Peyer's patch (tissue), 4 donors: ENCODE measurements at regions not wholly inside any gene's neighbourhood (a gene's known extent, or its start where the extent isn't known, plus 50 kb on each side); places are given as distances from the start of the nearest gene placed in this dataset.
"Not testable (repeated sequence)": the region's sequence is repeated elsewhere in the genome, so short reads cannot be mapped to it uniquely, and the experiment has no call there.

Source experiments
- DNase-seq, 3 donors: peaks; one replicate each; pipeline ENCODE4 v3.0.0-alpha.2; 2017 to 2019
- H3K27ac ChIP-seq, 4 donors: fragments of 200-600 bp; sonication (generic); one replicate each; pipeline ENCODE4 v1.5.1; 2016 to 2019
- H3K27me3 ChIP-seq, 2 donors: fragments of 200-600 bp; sonication (generic); one replicate each; pipeline ENCODE4 v1.5.1; 2019
- H3K36me3 ChIP-seq, 3 donors: fragments of 200-600 bp; sonication (generic); one replicate each; pipeline ENCODE4 v1.5.1; 2016 to 2019
- H3K4me1 ChIP-seq, 4 donors: fragments of 200-600 bp; sonication (generic); one replicate each; pipeline ENCODE4 v1.5.1; 2016 to 2019
- H3K4me3 ChIP-seq, 4 donors: fragments of 200-600 bp; sonication (generic); 1 replicate in 3 of 4; 2 replicates in 1 of 4; pipeline ENCODE4 v1.5.1; 2016 to 2019; ENCODE audit warnings: mild to moderate bottlenecking in 1 of 4
- H3K9me3 ChIP-seq, 4 donors: fragments of 200-600 bp; sonication (generic); one replicate each; pipeline ENCODE4 v1.5.1; 2016 to 2019; ENCODE audit warnings: mild to moderate bottlenecking in 1 of 4
- CTCF ChIP-seq, 6 experiments: fragments of 450-650 bp in 4 of 6; fragments of 200-600 bp in 2 of 6; sonication (generic) in 1 of 6; IDR thresholded peaks; one replicate each; pipeline ENCODE4 v1.5.1; 2017 to 2019; ENCODE audit warnings: antibody characterized with exemption in 6 of 6, mild to moderate bottlenecking in 3 of 6, moderate library complexity in 1 of 6
- POLR2A ChIP-seq, 2 donors: fragments of 450-650 bp; IDR thresholded peaks; one replicate each; pipeline ENCODE4 v1.5.1; 2017; ENCODE audit warnings: antibody characterized with exemption in 2 of 2, mild to moderate bottlenecking in 2 of 2, moderate library complexity in 2 of 2

GRCh38 chr10:29820890-29821461 lies 186.2 kb upstream of the SVIL start:
- Histone ChIP-seq H3K4me1 (no peaks in the 10 kb centered on the region), H3K4me3 (no peak overlapping the region), H3K27ac (peak overlapping the region in 1 of 4 donors; percentile 73), H3K9me3 (no peaks in the 10 kb centered on the region), H3K36me3 (no peaks in the 10 kb centered on the region), H3K27me3 (no peaks in the 10 kb centered on the region)
- no peak for TF ChIP-seq POLR2A (IDR thresholded peaks at IDR 0.05)
- no peak for TF ChIP-seq CTCF (IDR thresholded peaks at IDR 0.05)
- no peak for DNase-seq

- DNase-seq: no peak
- H3K4me3 ChIP-seq: no peak overlapping the region
- H3K27me3 ChIP-seq: no peaks in the 10 kb centered on the region
- H3K27ac ChIP-seq: peak overlapping the region in 1 of 4 donors; percentile 84
- H3K9me3 ChIP-seq: no peaks in the 10 kb centered on the region
- H3K4me1 ChIP-seq: peaks cover 0 to 7% (median 0%) of the 10 kb centered on the region in 4 donors
- no peaks in the 10 kb centered on the region for H3K36me3 ChIP-seq
- TF ChIP-seq CTCF (IDR thresholded peaks at IDR 0.05) (no peak), POLR2A (IDR thresholded peaks at IDR 0.05) (no peak)
Measured at GRCh38 chr10:29816801-29817558, 182.2 kb upstream of the SVIL start.

GRCh38 chr10:29815572-29815971 lies 180.8 kb upstream of the SVIL start:
- peak overlapping the region in 1 of 4 donors; percentile 84 for H3K27ac ChIP-seq
- no peak for TF ChIP-seq POLR2A (IDR thresholded peaks at IDR 0.05)
- no peak for TF ChIP-seq CTCF (IDR thresholded peaks at IDR 0.05)

GRCh38 chr10:29811751-29812427 lies 177.1 kb upstream of the SVIL start:
- Histone ChIP-seq H3K4me1 (peaks cover 0 to 7% (median 0%) of the 10 kb centered on the region in 4 donors), H3K27me3 (no peaks in the 10 kb centered on the region), H3K36me3 (no peaks in the 10 kb centered on the region), H3K4me3 (no peak overlapping the region), H3K27ac (peak overlapping the region in 2 of 4 donors; percentile 49 to 84), H3K9me3 (no peaks in the 10 kb centered on the region)
- DNase-seq: no peak
- TF ChIP-seq CTCF (IDR thresholded peaks at IDR 0.05): no peak
- TF ChIP-seq POLR2A (IDR thresholded peaks at IDR 0.05): no peak

More at GRCh38 chr10:29815572-29815971, 180.8 kb upstream of the SVIL start:
- Histone ChIP-seq H3K27me3 (no peaks in the 10 kb centered on the region), H3K4me3 (no peak overlapping the region), H3K36me3 (no peaks in the 10 kb centered on the region), H3K9me3 (no peaks in the 10 kb centered on the region), H3K4me1 (peaks cover 0 to 7% (median 0%) of the 10 kb centered on the region in 4 donors)
- DNase-seq: no peak

- H3K36me3 ChIP-seq: no peaks in the 10 kb centered on the region
- peaks cover 0 to 7% (median 0%) of the 10 kb centered on the region in 4 donors for H3K4me1 ChIP-seq
- no peaks in the 10 kb centered on the region for H3K9me3 ChIP-seq
- H3K27me3 ChIP-seq: no peaks in the 10 kb centered on the region
- DNase-seq: no peak
- H3K27ac ChIP-seq: peak overlapping the region in 2 of 4 donors; percentile 46 to 84
- no peak overlapping the region for H3K4me3 ChIP-seq
- TF ChIP-seq CTCF (IDR thresholded peaks at IDR 0.05): no peak
- no peak for TF ChIP-seq POLR2A (IDR thresholded peaks at IDR 0.05)
Measured at GRCh38 chr10:29810816-29811215, 176.0 kb upstream of the SVIL start.

GRCh38 chr10:29810231-29810630 lies 175.5 kb upstream of the SVIL start:
- peak overlapping the region in 1 of 4 donors; percentile 84 for H3K27ac ChIP-seq
- not testable (repeated sequence) for H3K36me3 ChIP-seq, DNase-seq, H3K4me3 ChIP-seq, H3K9me3 ChIP-seq, H3K27me3 ChIP-seq, H3K4me1 ChIP-seq
